MM.1S (cell line): ENCODE measurements at regions not wholly inside any gene's neighbourhood (a gene's known extent, or its start where the extent isn't known, plus 50 kb on each side); places are given as distances from the start of the nearest gene placed in this dataset.

Source experiments
- CTCF ChIP-seq: fragments of 300-600 bp; sonication (generic); IDR thresholded peaks from 2 replicates; pipeline ENCODE4 v1.5.1; 2016; ENCODE audit warnings: antibody characterized with exemption, low read length, mixed read lengths
- EZH2phosphoT487 ChIP-seq: fragments of 300-600 bp; sonication (generic); IDR thresholded peaks from 2 replicates; pipeline ENCODE4 v1.6.1; 2018; ENCODE audit warnings: antibody characterized with exemption, low read length

GRCh38 chr4:38315286-38315685 is 348.7 kb upstream of the KLF3 start:
- TF ChIP-seq CTCF (no peak), EZH2phosphoT487 (no peak)
